D341Med (cell line): ENCODE measurements at regions not wholly inside any gene's neighbourhood (a gene's known extent, or its start where the extent isn't known, plus 50 kb on each side); places are given as distances from the start of the nearest gene placed in this dataset.

Experiments used
- DNase-seq: peaks from one replicate; pipeline ENCODE4 v3.0.0; 2012; ENCODE audit warnings: low spot score

DNA sequence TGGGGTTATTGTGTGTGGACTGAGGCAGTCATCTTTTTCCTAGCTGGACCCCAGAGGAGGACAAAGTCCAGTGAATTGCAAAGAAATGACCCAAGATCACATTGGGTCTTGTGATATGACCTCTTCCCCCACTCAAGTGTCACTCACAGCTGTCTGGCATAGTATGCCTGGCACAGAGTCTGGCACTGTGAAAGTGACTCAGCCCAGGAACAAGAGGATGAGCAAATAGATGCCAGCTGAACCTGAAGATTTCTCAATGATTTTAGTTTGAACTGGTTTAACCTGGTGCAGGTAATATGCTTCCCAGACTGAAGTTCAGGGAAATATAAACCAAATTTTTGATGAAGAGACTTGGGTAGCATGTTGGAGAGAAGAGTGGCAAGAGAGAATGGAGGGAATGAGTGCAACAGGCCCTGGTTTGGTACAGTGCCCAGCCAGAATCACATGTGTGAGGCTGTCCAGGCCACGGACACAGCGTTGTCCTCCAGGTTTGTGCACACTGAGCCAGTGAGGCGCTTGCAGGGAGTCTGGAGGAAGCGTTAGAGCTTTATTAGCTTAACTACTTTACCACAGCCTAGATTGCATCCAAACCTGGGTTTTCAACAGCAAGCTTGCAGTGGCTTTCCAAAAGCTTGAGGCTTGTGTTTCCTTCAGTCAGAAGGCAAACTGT, 332.9 kb downstream of the NUAK1 start:
- DNase-seq = no peak

DNA sequence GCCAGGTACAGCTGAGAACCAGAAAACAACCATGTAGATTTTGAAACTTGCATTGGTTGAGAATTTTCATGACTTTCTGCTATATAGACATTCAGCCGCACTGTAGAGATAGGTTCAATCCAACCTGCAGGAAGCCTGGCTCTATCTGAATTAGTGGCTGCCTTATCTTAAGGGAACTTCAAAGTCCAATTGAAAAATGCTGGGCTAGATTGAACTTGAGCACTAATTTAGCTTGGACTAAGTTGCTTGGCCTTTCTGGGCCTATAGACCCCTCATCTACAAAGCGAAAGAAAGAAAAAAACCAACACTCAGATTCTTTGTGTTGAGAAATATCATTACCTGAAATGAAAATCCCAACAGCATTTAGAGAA, 332.4 kb downstream of the NUAK1 start:
- no peak for DNase-seq

DNA sequence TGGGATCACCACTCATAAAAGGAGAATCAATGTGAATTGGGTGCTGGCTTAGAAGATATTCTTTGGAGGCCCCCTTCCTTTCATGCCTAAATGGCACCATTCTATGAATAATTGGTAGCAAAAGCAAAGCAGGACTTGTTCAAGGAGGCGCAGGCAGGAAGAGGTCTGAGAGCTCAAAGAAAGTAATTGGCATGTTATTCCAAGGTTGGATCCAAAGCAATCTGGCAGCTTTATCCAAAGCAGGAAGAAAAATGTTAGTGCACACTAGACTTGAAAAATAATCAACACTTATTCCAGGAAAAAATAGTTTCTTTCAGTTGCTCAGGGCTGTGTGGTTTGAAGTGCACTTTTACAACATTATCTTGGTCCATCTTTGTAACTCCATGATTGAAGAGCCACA, 326.4 kb downstream of the NUAK1 start:
- DNase-seq = no peak

DNA sequence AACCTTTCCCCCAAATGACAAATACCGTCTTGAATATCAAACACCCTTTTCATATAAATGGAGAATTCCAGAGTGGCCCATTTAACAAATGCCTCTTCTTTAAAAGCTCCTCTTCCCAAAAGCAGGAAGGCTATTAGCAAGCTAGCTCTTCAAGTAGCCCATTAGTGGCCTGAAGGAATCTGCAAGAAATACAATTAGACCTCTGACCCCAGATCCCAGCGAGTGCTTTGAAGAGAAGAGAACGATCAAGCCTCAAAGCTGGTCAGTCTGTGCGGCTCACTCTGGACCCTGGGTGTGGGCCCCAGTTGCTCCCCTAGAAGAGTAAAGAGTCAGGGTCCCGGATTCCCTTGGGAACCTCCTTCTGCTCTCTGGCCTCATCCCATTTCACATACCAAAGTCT, 325.6 kb downstream of the NUAK1 start:
- no peak for DNase-seq

DNA sequence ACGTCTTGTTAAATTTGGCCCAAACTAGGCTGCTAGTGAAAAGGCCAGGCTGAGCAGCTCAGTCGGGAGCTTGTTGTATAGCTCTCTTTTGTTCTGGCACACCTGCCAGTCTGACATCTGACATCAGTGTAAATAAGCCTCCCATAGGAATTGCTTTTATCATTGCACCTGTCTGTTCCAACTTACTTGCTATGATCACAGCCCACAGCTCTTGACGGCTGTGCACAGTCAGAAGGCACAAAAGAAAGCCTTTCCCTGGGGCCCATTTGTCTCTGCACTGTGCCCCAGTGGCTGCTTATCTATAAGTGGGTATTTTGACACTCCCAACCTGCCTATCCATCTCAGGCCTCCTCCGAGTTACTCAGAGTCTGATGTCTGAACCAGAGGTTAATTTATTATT, 324.5 kb downstream of the NUAK1 start:
- DNase-seq = no peak

DNA sequence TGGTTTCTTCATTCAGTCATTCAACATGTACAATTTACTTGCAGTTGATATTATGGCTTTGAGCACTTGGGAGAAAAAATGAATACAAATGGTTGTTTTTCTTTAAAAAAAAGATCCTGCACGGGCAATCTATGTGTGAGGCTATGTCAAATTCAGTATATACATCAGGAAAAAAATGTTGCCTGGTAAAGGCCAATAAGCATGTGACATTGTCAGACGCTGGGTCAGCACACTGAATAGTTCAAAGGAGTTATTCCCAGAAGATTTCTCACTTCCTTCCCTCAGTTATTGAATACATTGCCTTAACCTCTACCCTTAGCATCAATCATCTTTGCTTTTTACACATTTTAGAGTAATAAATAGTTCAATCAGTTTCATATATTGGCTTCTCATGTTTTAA, 319.2 kb downstream of the NUAK1 start:
- no peak for DNase-seq

DNA sequence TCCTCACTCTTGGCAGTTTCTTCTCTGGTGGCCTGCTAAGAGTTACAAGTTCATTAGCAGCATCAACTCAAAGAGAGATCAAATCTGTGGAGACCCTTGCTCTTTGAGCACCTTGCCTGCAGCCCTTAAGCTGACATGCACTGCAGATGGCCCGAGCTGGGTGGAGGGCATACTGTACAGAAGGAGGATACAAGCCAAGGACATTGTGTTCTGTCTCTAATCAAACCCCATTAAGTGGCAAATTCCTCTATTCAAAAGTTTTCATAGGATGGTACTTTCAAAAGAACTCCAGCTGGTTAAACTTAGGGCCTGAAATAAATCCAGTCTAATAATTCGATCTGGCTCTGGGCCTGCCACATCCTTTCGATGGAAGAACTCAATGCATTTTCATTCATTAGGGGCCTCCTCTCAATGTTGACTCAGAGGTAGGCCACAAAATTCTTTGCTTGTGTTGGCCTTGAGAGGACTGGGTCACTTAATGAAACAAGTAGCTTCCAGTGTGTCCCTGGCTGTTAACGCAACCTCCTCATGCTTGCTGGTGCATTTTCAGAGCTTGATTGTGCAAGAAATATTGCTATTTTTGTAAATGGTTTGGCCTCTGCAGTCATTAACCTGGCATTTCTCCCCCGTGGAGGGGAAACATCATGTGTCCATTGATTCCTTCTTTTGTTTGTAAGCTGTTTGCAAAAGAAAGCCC, 318.2 kb downstream of the NUAK1 start:
- DNase-seq = no peak

DNA sequence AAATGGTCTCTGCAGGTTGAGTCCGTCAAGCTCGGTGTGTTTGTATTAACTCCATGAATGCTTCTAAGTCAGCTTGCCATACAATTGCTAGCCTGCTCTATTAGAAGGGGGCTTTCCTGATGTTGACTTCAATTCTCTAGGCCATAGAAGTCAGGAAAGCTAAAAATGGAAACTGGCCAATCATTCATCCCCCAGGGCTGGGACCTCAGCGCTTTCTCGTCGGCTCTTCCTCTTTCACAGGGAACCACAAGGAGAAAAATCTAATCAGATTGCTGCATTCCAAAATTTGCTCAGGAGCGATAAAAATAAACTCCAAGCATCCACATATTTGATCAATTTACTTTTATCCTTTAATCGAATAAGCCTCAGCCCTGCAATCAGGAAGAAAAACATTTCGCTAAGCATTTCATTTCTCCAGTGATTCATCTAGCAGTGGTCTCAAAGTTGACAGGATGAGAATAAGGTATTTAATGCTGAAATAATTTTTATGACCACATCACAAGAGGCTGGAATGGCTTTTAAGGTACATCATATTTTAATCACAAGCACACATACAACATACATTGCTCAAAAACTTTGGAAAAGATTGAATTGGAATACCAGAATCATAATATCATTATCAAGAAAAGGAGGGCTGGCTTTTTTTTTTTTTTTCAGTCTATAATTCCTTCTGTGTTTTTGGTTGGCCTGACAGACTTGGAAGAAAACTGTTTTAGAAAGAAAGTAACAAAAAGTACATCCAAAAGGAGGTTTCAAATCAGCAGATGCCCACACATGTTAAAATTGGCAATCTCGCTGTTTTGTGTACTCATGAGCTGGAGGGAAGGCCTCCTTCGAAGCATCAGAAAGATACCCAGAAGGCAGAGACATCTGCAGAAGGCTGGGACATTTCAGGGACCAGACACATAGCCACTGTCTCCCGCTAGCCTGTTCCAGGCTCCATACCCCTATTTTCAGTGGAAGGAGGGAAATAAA, 316.3 kb downstream of the NUAK1 start:
- no peak for DNase-seq

DNA sequence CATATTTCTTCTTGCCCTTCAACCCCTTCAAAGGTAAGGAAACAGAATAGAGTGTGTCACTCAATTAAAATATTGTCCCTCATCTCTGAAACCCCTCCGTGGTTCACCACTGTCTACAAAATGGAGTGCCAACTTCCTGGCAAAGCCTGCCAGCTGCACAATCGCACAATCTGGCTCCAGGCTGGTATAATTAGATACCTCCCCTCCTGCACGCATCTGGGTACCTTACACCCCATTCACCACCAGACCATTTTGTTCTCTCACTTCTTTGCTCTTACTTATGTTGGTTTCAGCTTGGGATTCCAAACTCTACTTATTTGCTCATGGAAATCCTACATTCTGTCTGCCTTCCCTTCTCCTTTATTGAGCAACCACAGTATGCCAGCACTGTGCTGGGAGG, 314.9 kb downstream of the NUAK1 start:
- DNase-seq = no peak

DNA sequence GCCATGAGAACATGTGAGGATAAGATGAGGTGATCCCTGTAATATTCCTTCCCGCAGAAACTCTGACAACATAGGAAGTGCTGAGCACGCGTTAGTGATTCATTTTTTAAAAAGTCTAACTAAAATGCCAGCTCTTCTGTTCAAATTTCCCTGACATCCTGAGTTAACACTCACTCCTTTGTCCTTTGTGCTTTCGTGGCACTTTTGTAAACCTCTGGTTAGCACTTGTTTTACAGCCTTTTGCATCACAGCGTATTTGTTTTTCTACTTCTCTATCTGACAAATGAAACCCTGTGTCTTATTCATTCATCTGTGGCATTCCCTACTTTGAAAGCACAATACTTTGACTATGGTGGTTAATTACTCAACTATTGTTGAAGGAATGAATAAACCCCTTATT, 313.6 kb downstream of the NUAK1 start:
- no peak for DNase-seq

DNA sequence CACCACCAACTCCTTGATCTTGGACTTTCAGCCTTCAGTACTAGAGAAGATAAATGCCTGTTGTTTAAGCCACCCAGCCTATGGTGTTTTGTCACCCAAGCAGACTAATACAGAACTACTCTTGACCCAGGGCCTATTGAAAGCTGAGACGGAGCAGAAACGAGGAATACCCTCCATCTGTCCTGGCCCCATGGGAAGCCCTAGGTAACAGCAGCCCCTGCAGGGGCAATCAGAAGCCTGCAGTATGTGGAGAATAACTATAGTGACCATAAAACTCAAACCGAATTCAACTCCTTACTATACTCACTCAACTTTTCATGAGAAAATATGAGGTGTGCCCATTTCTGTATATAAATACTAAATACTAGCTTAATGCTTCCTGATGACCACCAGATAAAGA, 307.4 kb downstream of the NUAK1 start:
- DNase-seq = no peak

DNA sequence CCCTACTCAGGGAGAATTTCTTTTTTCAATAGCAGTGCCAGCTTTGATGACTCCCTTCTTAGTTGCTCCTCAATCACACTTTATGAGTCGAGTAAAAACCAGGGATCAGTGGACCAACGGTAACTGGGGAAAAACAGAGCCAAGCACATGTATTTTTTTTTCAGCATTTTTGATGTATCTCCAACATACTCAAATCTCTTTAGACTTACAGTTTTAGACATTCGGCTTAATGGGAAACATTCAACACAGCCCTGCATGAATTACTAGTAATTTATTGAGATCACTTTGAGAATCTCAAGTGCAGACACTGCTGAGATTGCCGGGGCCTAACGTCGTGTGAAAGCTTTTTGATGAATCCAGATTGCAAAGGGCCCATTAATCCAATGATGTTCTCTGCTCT, 306.7 kb downstream of the NUAK1 start:
- DNase-seq = no peak

DNA sequence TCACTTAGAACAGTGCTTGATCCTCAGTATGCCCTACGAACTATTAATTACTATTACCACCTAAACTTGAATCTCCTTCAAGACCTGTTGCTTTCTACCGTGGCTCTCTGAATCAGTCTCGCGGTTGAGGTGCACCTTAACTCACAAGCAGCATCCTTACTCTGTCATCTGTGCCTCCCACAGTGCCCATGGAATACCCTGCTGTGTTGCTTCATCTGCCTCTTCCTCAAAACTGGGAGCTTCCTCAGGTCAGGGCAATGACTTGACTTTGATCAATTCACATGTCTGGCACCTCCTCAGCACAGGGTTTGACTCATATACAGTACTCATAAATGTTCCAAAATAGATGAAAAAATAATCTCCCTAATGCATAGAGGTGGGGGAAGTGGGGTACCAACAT, 305.9 kb downstream of the NUAK1 start:
- no peak for DNase-seq

DNA sequence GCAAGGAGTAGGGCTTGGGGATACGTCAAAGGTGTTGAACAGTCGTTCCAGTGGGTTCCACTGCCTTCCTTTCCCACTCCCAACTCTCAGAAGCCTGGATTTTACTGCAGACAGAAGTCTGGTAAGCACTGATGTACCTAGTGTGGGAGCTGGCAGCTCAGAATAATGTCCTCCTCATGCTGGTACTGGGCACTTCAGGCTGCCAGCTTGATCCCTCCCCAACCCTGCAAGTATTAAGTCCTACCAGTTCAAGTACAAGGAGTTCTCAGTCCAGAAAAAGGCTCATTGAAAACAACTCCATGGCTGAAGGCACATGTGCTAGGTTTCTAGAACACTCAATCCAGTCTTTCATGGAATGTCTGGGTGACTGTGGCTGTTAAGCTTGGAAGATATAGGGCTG, 304.3 kb downstream of the NUAK1 start:
- DNase-seq = no peak

DNA sequence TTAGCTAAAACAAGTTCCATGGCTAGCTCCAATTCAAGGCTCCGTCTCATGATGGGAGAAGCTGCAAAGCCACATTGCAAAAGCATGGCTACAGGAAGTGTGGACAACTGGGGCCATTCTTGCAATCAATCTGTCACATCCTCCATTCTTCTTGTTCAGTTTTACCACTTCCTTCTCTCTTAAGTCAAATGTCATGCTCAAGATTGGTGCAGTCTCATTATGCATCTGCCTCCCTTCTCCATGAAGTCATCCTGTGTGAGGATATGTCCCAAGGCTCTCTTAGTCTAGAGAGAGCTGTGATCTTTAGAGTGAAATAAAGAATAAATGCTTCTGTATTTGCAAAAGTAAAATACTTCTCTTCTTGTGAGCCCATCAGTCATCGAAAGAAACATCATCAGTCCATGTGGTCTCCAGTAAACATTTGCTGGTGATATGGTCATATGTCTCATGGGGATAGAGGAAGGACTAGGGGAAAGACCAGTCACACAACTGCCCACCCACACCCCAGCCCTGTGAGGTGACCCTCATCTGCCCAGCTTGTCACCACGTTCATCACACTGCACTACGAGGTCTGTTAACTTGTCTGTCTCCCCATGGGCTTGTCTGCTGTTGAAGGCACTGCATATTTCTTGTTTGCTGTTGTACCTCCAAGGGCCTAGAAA, 303.0 kb downstream of the NUAK1 start:
- no peak for DNase-seq

DNA sequence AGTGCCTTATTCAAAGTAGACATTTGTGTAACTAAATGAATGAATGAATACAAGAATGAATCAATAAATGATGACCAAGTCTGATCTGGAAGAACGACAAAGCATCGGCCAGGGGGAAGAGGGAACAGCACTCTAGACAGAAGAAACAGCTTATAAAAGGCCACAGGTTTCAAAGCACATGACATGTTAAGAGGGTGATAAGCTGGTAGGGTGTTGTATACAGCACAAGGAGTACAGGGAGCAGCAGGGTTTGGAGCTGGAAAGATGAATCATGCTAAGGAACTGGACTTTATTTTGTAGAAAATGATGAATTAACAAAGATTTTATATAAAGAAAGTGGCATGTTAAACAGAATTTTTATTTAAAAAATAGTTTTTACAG, 302.5 kb downstream of the NUAK1 start:
- no peak for DNase-seq

DNA sequence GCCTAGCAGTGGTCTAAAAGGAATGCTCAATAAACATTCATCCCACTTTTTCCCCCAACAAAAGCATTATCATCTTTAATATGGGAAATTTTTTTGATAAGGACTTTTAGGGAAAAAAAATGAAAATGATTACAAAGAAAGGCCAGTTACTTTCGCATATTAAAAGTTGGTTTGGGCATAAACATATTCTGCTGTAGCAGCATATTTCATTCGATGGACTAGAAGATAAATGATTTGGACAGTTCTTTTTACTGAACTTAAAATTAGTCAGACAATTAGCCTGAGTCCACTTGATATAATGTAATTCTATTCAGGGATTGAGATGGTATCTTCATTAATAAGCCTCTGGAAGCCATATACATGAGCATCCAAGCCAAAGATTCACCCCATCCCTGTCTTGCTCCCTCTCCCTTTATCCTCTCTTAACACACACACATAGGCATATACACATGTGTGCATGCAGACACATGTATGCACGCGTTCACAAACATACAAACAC, 299.1 kb downstream of the NUAK1 start:
- DNase-seq = no peak

DNA sequence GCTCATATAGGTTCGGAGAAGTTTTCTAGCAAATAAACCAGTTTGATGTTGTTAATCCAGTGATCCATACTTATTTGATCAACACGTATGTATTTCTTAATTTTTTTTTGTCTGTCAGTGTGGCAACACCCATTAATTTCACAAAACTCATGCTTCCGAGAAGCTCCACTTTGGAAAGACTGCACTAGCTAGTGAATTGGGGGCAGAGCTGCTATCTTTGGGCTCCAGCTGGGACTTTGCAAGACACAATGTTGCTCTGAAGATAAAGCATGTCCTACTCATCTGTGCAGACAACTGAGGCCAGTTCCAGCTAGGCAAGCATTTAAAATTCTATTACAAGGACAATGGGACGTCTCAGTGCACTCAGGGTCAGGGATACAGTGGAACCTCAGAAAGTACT, 298.4 kb downstream of the NUAK1 start:
- no peak for DNase-seq

DNA sequence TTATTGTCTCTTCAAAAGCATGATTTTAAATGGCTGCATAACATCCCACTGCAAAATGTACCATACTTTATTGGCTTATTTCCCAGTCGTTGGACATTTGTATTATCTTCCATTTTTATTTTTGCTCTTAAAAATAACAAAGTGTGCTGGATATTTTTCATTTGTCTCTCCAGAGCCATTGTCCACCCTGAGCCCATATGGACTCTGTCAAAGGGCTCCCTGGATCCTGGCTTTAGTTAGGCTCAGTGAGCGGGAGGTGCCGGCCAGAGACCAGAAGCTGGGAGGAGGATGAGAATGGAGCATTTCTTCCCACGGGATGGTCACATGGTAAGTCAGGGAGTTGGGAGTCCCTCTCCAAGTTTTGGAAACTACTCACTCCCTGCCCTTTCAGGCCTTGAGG, 296.9 kb downstream of the NUAK1 start:
- DNase-seq = no peak

DNA sequence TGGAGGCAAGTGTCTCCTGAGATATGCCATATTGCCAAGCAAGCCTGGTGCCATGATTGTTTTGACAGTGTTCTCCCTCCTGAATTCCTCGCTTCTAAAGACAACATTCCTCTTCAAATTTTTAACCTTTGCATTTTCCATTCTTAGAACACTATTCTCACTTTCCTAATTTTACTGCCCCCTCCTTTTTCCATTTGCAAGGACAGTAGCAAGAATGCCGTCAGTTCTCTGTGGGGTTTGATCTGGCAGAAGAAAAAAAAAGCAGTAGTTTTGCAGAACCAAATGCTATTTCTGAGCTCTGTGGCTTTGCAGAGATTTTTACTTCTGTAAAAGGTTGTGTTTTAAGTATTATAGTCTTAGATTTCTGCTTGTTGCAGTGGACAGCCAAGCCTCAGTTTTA, 295.2 kb downstream of the NUAK1 start:
- no peak for DNase-seq

DNA sequence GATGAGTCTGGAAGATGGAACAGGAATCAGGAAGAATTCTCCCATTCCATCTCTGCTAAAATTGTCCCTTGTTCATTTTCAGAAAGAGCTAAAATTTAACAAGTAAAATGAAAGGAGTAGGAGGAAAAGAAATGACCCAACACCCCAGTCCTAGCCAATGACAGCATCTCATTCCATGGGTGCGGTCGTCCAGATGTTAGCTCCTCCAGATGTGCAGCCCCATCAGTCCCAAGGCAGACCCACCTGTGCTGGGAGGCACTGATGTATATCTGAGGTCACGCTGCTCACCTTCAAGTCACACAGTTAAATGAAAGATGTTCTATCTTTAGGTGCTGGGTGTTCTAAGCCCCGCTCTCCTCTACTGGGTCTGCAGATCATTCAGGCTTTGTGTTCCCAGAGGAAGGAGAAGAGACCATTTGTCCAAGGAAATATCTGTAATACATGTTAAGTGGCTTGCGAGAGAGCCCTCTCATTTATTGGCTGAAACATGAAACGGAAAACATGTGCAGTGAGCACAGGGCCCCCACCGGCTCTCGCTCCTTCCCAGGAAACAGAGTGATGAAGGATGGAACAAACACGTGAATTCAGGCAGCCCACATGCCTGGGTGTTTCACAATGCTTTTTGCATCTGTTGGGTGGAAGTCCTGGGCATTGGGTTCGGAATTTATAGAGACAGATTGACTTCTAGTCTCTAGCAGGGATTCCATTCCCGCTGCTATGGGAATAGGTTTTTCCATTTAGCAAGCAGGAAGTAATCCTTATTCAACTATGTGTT, 294.6 kb downstream of the NUAK1 start:
- no peak for DNase-seq

DNA sequence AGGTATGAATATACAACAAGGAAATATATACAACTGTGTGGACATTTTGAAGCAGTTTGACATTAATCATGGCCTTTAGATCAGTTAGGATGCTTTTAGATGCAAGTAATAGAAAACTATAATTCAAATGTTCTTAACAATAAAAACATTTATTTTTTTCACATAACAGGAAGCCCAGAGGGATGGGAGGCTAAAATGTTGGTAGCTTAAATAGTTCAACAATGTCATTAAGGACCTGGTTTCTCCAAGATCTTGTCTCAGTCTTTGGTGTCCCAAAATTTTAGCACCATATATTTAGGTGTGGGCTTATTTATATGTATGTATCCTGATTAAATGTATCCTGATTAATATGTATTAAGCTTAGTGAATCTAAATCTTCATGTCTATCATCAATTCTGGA, 292.4 kb downstream of the NUAK1 start:
- no peak for DNase-seq
